ENCODE measurements at regions not wholly inside any gene's neighbourhood (a gene's known extent, or its start where the extent isn't known, plus 50 kb on each side); places are given as distances from the start of the nearest gene placed in this dataset.
A peak's percentile ranks its signal among the peaks of the same experiment; 100 is the strongest.

DNA sequence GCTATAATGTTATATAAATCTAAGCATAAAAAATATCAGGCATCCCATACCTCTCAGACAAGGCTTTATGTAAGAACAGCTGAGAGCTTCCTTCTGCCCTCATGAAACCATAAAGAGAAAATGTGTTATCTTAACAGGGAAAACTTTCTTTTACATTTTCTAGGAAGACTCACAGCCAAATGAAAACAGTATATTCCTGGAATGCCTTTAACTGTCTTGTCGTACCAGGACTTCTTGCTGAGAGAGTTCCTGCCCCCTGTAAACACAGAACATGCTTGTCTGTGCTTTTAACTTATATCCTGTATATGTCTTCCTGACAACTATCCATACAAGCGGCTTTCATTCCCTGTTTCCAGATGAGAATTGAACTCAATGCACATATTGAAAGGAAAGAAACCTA lies 64.8 kb upstream of the AHR start:
- ATAC-seq (no peak), DNase-seq (ENCODE audit: low read depth, low spot score) (no peak)
- H3K9ac ChIP-seq (ENCODE audit: low read length), result peak overlapping the region; percentile 38
- no peaks in the 10 kb centered on the region for H3K36me3 ChIP-seq (ENCODE audit: control insufficient read depth in 1 of 2, insufficient read depth in 2 of 2, low read length in 2 of 2)
- intact Hi-C loops (cut with micrococcal nuclease), result no loop called here
- peaks cover 13 to 20% of the 10 kb centered on the region in 2 experiments for H3K4me1 ChIP-seq (ENCODE audit: control insufficient read depth in 1 of 2, insufficient read depth in 2 of 2, low read length in 2 of 2)
- H4K20me1 ChIP-seq (ENCODE audit: insufficient read depth), result no peaks in the 10 kb centered on the region
- H3K9me3 ChIP-seq (ENCODE audit: control insufficient read depth in 1 of 2, insufficient read depth in 1 of 2, low read depth in 1 of 2, low read length in 2 of 2), result no peaks in the 10 kb centered on the region
- H3K79me2 ChIP-seq (ENCODE audit: insufficient read depth, low read length), result no peaks in the 10 kb centered on the region
- H3K4me2 ChIP-seq (ENCODE audit: low read length), result peak overlapping the region; percentile 72
- RAD21 ChIA-PET (ENCODE audit: low non-redundant PET in 1 of 2, low total read pairs in 2 of 2, uncharacterized antibody in 2 of 2, unreplicated experiment in 2 of 2), result no interaction called here
- CTCF ChIA-PET, result no interaction called here
- H3K27ac ChIP-seq (ENCODE audit: low read depth, low read length), result no peak overlapping the region
- no peak overlapping the region for H3K4me3 ChIP-seq (replicated peaks in 1 of 2; ENCODE audit: low read depth in 1 of 2, low read length in 2 of 2)
- no TSS peak for BruUV-seq (replicated peaks)
- H3K9me2 ChIP-seq (ENCODE audit: insufficient read depth), result no peaks in the 10 kb centered on the region
- POLR2A ChIA-PET, result no interaction called here
- peak overlapping the region; percentile 93 for H2AFZ ChIP-seq (ENCODE audit: low read depth, low read length, poor library complexity, severe bottlenecking)
- TF ChIP-seq POLR2A (IDR thresholded peaks at IDR 0.05; ENCODE audit: borderline replicate concordance, extremely low read depth, insufficient read depth, insufficient read length) (no peak), EGR1 (IDR thresholded peaks at IDR 0.05; ENCODE audit: low read depth) (no peak)
- no peaks in the 10 kb centered on the region for H3K27me3 ChIP-seq (ENCODE audit: insufficient read depth, low read length)

DNA sequence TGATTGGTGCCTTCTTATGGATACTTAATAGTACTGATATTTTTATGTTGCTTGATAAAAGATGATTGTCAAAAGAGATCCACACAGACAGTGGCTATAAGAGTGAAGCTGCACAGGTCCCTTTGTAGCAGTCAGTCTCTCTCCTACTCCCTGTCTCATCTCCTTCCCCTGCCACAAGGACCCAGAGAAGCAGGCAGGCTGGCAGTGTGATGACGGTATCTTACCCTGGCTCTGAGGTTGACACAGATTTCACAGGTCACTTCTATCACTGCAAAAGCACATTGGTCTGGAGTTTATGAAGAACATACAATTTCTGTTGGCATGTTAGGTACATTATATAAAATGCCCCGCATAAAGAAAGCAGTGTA lies 64.4 kb upstream of the AHR start:
- Histone ChIP-seq H3K27ac (ENCODE audit: low read depth, low read length) (peak overlapping the region; percentile 20), H3K9me3 (ENCODE audit: control insufficient read depth in 1 of 2, insufficient read depth in 1 of 2, low read depth in 1 of 2, low read length in 2 of 2) (no peaks in the 10 kb centered on the region), H3K4me1 (ENCODE audit: control insufficient read depth in 1 of 2, insufficient read depth in 2 of 2, low read length in 2 of 2) (peaks cover 13 to 20% of the 10 kb centered on the region in 2 experiments), H3K27me3 (ENCODE audit: insufficient read depth, low read length) (no peaks in the 10 kb centered on the region), H3K9ac (ENCODE audit: low read length) (peak overlapping the region; percentile 38), H3K4me3 (replicated peaks in 1 of 2; ENCODE audit: low read depth in 1 of 2, low read length in 2 of 2) (peak overlapping the region in 1 of 2 experiments; percentile 29; a peak in 2 of 4 replicates), H3K4me2 (ENCODE audit: low read length) (peak overlapping the region; percentile 72), H4K20me1 (ENCODE audit: insufficient read depth) (no peaks in the 10 kb centered on the region), H3K36me3 (ENCODE audit: control insufficient read depth in 1 of 2, insufficient read depth in 2 of 2, low read length in 2 of 2) (no peaks in the 10 kb centered on the region), H3K9me2 (ENCODE audit: insufficient read depth) (no peaks in the 10 kb centered on the region), H3K79me2 (ENCODE audit: insufficient read depth, low read length) (no peaks in the 10 kb centered on the region), H2AFZ (ENCODE audit: low read depth, low read length, poor library complexity, severe bottlenecking) (peak overlapping the region; percentile 93)
- DNase-seq (ENCODE audit: low read depth, low spot score), result no peak
- no TSS peak for BruUV-seq (replicated peaks)
- ChIA-PET CTCF (no interaction called here), RAD21 (ENCODE audit: low non-redundant PET in 1 of 2, low total read pairs in 2 of 2, uncharacterized antibody in 2 of 2, unreplicated experiment in 2 of 2) (no interaction called here), POLR2A (no interaction called here)
- TF ChIP-seq SIN3A (IDR thresholded peaks at IDR 0.05; ENCODE audit: low read depth) (no peak), EGR1 (IDR thresholded peaks at IDR 0.05; ENCODE audit: low read depth) (no peak), CBX3 (IDR thresholded peaks at IDR 0.05; ENCODE audit: low read depth) (peak; percentile 6; the same call in 1 of the 2 replicates)
- intact Hi-C loops (cut with micrococcal nuclease), result no loop called here
- ATAC-seq, result peak; percentile 78

All from HCT116 (cell line).